Nephron (organoid): ENCODE measurements at regions not wholly inside any gene's neighbourhood (a gene's known extent, or its start where the extent isn't known, plus 50 kb on each side); places are given as distances from the start of the nearest gene placed in this dataset.
"Not testable (repeated sequence)": the region's sequence is repeated elsewhere in the genome, so short reads cannot be mapped to it uniquely, and the experiment has no call there.

Experiments
- H3K27ac Mint-ChIP-seq, 3 experiments: 2 replicates each; pipeline ENCODE4 v1.8.0; 2020; ENCODE audit warnings: mixed read lengths in 3 of 3, mild to moderate bottlenecking in 2 of 3, moderate library complexity in 1 of 3
- H3K27me3 Mint-ChIP-seq: 2 replicates; pipeline ENCODE4 v1.8.0; 2021; ENCODE audit warnings: low read depth, mild to moderate bottlenecking, moderate library complexity, mixed read lengths
- H3K36me3 Mint-ChIP-seq: 2 replicates; pipeline ENCODE4 v1.8.0; 2020; ENCODE audit warnings: low read depth, mixed read lengths
- H3K4me1 Mint-ChIP-seq: 2 replicates; pipeline ENCODE4 v1.8.0; 2020; ENCODE audit warnings: mixed read lengths
- H3K4me3 Mint-ChIP-seq, 3 experiments: 2 replicates each; pipeline ENCODE4 v1.8.0; 2020; ENCODE audit warnings: mild to moderate bottlenecking in 3 of 3, mixed read lengths in 3 of 3, moderate library complexity in 2 of 3
- H3K9me3 Mint-ChIP-seq: 2 replicates; pipeline ENCODE4 v1.8.0; 2020; ENCODE audit warnings: mixed read lengths
- CTCF ChIP-seq, 3 experiments: fragments of 200-600 bp; sonication (generic); IDR thresholded peaks; one replicate each; pipeline ENCODE4 v1.5.0; 2021; ENCODE audit warnings: antibody characterized with exemption in 3 of 3; ENCODE audit not compliant: unreplicated experiment in 3 of 3

GRCh38 chr1:22208973-22209378 is 66.1 kb upstream of the WNT4 start:
- H3K4me3 Mint-ChIP-seq = no peak overlapping the region
- peaks cover 57% of the 10 kb centered on the region for H3K4me1 Mint-ChIP-seq

GRCh38 chr1:22210176-22210575 is 67.3 kb upstream of the WNT4 start:
- Mint-ChIP-seq H3K4me3 (no peak overlapping the region), H3K4me1 (peaks cover 48% of the 10 kb centered on the region), H3K27ac (no peak overlapping the region), H3K9me3 (no peaks in the 10 kb centered on the region), H3K36me3 (no peaks in the 10 kb centered on the region), H3K27me3 (peaks cover 67% of the 10 kb centered on the region)
- no peak for TF ChIP-seq CTCF (IDR thresholded peaks at IDR 0.05; ENCODE audit: unreplicated experiment in 3 of 3)

More at GRCh38 chr1:22208973-22209378, 66.1 kb upstream of the WNT4 start:
- Mint-ChIP-seq H3K27me3 (peaks cover 66% of the 10 kb centered on the region), H3K36me3 (no peaks in the 10 kb centered on the region), H3K27ac (peak overlapping the region in 1 of 3 experiments; percentile 5), H3K9me3 (no peaks in the 10 kb centered on the region)
- no peak for TF ChIP-seq CTCF (IDR thresholded peaks at IDR 0.05; ENCODE audit: unreplicated experiment in 3 of 3)

- Mint-ChIP-seq H3K27me3 (peaks cover 62% of the 10 kb centered on the region), H3K4me1 (peaks cover 44% of the 10 kb centered on the region), H3K27ac (no peak overlapping the region), H3K36me3 (no peaks in the 10 kb centered on the region), H3K9me3 (no peaks in the 10 kb centered on the region), H3K4me3 (no peak overlapping the region)
- no peak for TF ChIP-seq CTCF (IDR thresholded peaks at IDR 0.05; ENCODE audit: unreplicated experiment in 3 of 3)
Observed at GRCh38 chr1:22210636-22211035, 67.7 kb upstream of the WNT4 start.

- peaks cover 66% of the 10 kb centered on the region for H3K27me3 Mint-ChIP-seq
- peaks cover 47% of the 10 kb centered on the region for H3K4me1 Mint-ChIP-seq
- H3K27ac Mint-ChIP-seq, H3K4me3 Mint-ChIP-seq, H3K36me3 Mint-ChIP-seq, H3K9me3 Mint-ChIP-seq: not testable (repeated sequence)
Observed at GRCh38 chr1:22211459-22211858, 68.6 kb upstream of the WNT4 start.

- no peak overlapping the region for H3K27ac Mint-ChIP-seq
- no peak overlapping the region for H3K4me3 Mint-ChIP-seq
- H3K36me3 Mint-ChIP-seq = no peaks in the 10 kb centered on the region
- H3K4me1 Mint-ChIP-seq = peaks cover 36% of the 10 kb centered on the region
- no peak for TF ChIP-seq CTCF (IDR thresholded peaks at IDR 0.05; ENCODE audit: unreplicated experiment in 3 of 3)
- no peaks in the 10 kb centered on the region for H3K9me3 Mint-ChIP-seq
- H3K27me3 Mint-ChIP-seq = peaks cover 68% of the 10 kb centered on the region
Observed at GRCh38 chr1:22212400-22213233, 69.7 kb upstream of the WNT4 start.

GRCh38 chr1:22216210-22216883 is 73.5 kb upstream of the WNT4 start:
- Mint-ChIP-seq H3K36me3 (no peaks in the 10 kb centered on the region), H3K27me3 (peaks cover 59% of the 10 kb centered on the region)
- TF ChIP-seq CTCF (IDR thresholded peaks at IDR 0.05; ENCODE audit: unreplicated experiment in 3 of 3) = no peak

More at GRCh38 chr1:22216210-22216883, 73.5 kb upstream of the WNT4 start:
- Mint-ChIP-seq H3K4me3 (no peak overlapping the region), H3K4me1 (peaks cover 16% of the 10 kb centered on the region), H3K27ac (no peak overlapping the region), H3K9me3 (no peaks in the 10 kb centered on the region)
